ENCODE measurements at regions not wholly inside any gene's neighbourhood (a gene's known extent, or its start where the extent isn't known, plus 50 kb on each side); places are given as distances from the start of the nearest gene placed in this dataset.

DNA sequence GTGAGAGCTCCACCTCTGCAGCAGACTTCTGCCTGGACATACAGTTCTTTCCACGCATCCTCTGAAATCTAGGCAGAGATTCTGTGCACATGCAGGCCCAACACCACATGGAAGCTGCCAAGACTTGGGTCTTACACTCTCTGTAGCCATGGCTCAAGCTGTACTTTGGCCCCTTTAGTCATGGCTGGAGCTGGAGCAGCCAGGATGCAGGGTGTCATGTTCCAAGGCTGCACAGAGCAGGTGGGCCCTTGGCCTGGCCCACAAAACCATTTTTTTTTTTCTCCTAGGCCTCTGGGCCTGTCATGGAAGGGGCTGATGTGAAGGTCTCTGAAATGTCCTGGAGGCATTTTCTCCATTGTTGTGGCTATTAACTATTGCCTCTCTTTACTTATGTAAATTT is 990.5 kb upstream of the ADGRL3 start:
- TF ChIP-seq POLR2A (IDR thresholded peaks at IDR 0.05) (no peak), CTCF (IDR thresholded peaks at IDR 0.05) (no peak)

Measured in testis (tissue), 2 donors.